ENCODE measurements at regions not wholly inside any gene's neighbourhood (a gene's known extent, or its start where the extent isn't known, plus 50 kb on each side); places are given as distances from the start of the nearest gene placed in this dataset.

GRCh38 chr1:177334903-177335302 is 164.1 kb downstream of the BRINP2 start:
- DNase-seq, result no peak

- peak; percentile 61 for DNase-seq
Measured at GRCh38 chr1:177333936-177334595, 163.3 kb downstream of the BRINP2 start.
